Hepatocyte (in vitro differentiated cells): ENCODE measurements at regions not wholly inside any gene's neighbourhood (a gene's known extent, or its start where the extent isn't known, plus 50 kb on each side); places are given as distances from the start of the nearest gene placed in this dataset.

ENCODE experiments used
- DNase-seq: peaks from one replicate; pipeline ENCODE4 v3.0.0-alpha.2; 2016; ENCODE audit warnings: low spot score
- H2AFZ ChIP-seq: fragments of 200-600 bp; sonication (generic); 2 replicates; pipeline ENCODE4 v1.6.0; 2016; ENCODE audit warnings: antibody characterized with exemption, mild to moderate bottlenecking
- H3K27ac ChIP-seq: fragments of 200-600 bp; sonication (generic); 2 replicates; pipeline ENCODE4 v1.5.1; 2016; ENCODE audit warnings: mild to moderate bottlenecking
- H3K27me3 ChIP-seq: fragments of 200-600 bp; sonication (generic); 2 replicates; pipeline ENCODE4 v1.6.1; 2016
- H3K36me3 ChIP-seq: fragments of 200-600 bp; sonication (generic); replicated peaks from 2 replicates; pipeline ENCODE4 v1.5.1; 2016; ENCODE audit warnings: low read depth; ENCODE audit not compliant: insufficient read depth
- H3K4me1 ChIP-seq: fragments of 200-600 bp; sonication (generic); 2 replicates; pipeline ENCODE4 v1.5.1; 2016; ENCODE audit warnings: mild to moderate bottlenecking, moderate library complexity; ENCODE audit not compliant: insufficient read depth
- H3K4me2 ChIP-seq: fragments of 200-600 bp; sonication (generic); 2 replicates; pipeline ENCODE4 v1.6.0; 2016
- H3K4me3 ChIP-seq: fragments of 200-600 bp; sonication (generic); 2 replicates; pipeline ENCODE4 v1.5.1; 2016; ENCODE audit warnings: mild to moderate bottlenecking
- H3K79me2 ChIP-seq: fragments of 200-600 bp; sonication (generic); 2 replicates; pipeline ENCODE4 v1.6.0; 2017; ENCODE audit warnings: mild to moderate bottlenecking
- H3K9me2 ChIP-seq: fragments of 200-600 bp; sonication (generic); replicated peaks from 2 replicates; pipeline ENCODE4 v1.6.0; 2017; ENCODE audit warnings: mild to moderate bottlenecking; ENCODE audit not compliant: insufficient read depth
- H3K9me3 ChIP-seq: fragments of 200-600 bp; sonication (generic); 2 replicates; pipeline ENCODE4 v1.5.1; 2016; ENCODE audit warnings: low read depth, mild to moderate bottlenecking
- H4K20me1 ChIP-seq: fragments of 200-600 bp; sonication (generic); 2 replicates; pipeline ENCODE4 v1.6.0; 2016; ENCODE audit warnings: mild to moderate bottlenecking; ENCODE audit not compliant: insufficient read depth, poor library complexity, severe bottlenecking
- EZH2 ChIP-seq: fragments of 200-600 bp; sonication (generic); IDR thresholded peaks from 2 replicates; pipeline ENCODE4 v1.6.1; 2016; ENCODE audit warnings: antibody characterized with exemption, mild to moderate bottlenecking, borderline replicate concordance
- EZH2phosphoT487 ChIP-seq: fragments of 200-600 bp; sonication (generic); IDR thresholded peaks from one replicate; pipeline ENCODE4 v1.6.1; 2018; ENCODE audit warnings: antibody characterized with exemption, mild to moderate bottlenecking, low read depth, moderate library complexity; ENCODE audit not compliant: unreplicated experiment, severe bottlenecking
- WGBS: methylation state at CpG from one replicate; pipeline ENCODE4 v1.1.6; 2016; ENCODE audit warnings: low lambda C conversion rate; ENCODE audit errors: missing lambda C conversion rate; 5-methylcytosine and 5-hydroxymethylcytosine counted together
- TF ChIP-seq, protein P1 (sequence below): fragments of 200-600 bp; sonication (generic); IDR thresholded peaks from 2 replicates; pipeline ENCODE4 v1.5.1; 2016; ENCODE audit warnings: antibody characterized with exemption, mild to moderate bottlenecking; ENCODE audit not compliant: poor library complexity

DNA sequence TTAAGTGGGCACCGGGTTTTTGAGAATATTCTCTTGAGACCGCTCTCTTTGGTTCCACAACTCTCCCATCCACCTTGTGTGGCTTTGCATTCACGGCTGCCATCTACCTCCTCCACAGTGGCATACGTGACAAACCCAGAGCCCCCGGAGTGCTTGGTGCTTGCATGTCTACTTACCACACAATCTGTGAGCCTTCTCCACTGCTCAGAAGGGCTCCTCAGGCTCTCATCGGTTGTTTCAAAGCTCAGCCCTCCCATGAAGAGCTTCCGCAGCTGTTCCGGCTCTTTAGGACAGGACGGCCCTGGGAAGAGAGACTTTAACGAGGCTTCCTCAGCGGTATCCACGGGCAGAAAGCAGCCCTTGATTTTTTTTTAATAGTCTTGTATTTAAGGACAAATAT lies 167.6 kb upstream of the ANK2 start:
- Histone ChIP-seq H2AFZ (no peak overlapping the region), H3K4me2 (no peak overlapping the region), H3K9me3 (no peaks in the 10 kb centered on the region), H3K36me3 (no peaks in the 10 kb centered on the region), H3K27me3 (no peaks in the 10 kb centered on the region), H3K4me3 (no peak overlapping the region), H3K4me1 (no peaks in the 10 kb centered on the region), H3K79me2 (no peaks in the 10 kb centered on the region), H4K20me1 (no peaks in the 10 kb centered on the region), H3K27ac (no peak overlapping the region), H3K9me2 (no peaks in the 10 kb centered on the region)
- DNase-seq = no peak
- no peak for TF ChIP-seq EZH2phosphoT487
- no peak for TF ChIP-seq EZH2
- TF ChIP-seq, protein P1, sequence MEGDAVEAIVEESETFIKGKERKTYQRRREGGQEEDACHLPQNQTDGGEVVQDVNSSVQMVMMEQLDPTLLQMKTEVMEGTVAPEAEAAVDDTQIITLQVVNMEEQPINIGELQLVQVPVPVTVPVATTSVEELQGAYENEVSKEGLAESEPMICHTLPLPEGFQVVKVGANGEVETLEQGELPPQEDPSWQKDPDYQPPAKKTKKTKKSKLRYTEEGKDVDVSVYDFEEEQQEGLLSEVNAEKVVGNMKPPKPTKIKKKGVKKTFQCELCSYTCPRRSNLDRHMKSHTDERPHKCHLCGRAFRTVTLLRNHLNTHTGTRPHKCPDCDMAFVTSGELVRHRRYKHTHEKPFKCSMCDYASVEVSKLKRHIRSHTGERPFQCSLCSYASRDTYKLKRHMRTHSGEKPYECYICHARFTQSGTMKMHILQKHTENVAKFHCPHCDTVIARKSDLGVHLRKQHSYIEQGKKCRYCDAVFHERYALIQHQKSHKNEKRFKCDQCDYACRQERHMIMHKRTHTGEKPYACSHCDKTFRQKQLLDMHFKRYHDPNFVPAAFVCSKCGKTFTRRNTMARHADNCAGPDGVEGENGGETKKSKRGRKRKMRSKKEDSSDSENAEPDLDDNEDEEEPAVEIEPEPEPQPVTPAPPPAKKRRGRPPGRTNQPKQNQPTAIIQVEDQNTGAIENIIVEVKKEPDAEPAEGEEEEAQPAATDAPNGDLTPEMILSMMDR = no peak
- 65% methylated on average over 12 of the region's 12 CpGs for WGBS

DNA sequence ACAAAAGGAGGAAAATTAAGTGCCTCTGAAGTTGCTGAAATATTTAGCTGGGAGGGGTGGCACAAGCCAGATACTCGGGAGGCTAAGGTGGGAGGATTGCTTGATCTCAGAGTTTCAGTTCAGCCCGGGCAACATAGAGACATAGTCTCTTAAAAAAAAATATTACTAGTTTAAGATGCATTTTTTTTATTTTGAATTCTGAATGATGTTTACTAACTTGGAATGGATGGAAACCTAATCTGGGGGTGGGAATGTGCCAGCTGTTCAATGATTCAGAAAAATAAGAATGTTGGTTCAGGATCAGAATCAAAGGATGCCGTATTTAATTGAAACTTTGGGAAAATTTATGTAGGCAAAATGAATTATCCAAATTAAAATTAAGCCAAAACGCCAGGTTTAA lies 167.2 kb upstream of the ANK2 start:
- DNase-seq = no peak
- Histone ChIP-seq H3K27me3 (no peaks in the 10 kb centered on the region), H3K9me2 (no peaks in the 10 kb centered on the region), H4K20me1 (no peaks in the 10 kb centered on the region), H2AFZ (no peak overlapping the region), H3K36me3 (no peaks in the 10 kb centered on the region), H3K4me2 (no peak overlapping the region), H3K79me2 (no peaks in the 10 kb centered on the region), H3K9me3 (no peaks in the 10 kb centered on the region), H3K4me1 (no peaks in the 10 kb centered on the region), H3K4me3 (no peak overlapping the region), H3K27ac (no peak overlapping the region)
- TF ChIP-seq EZH2phosphoT487 = no peak
- TF ChIP-seq, protein P1 = no peak
- TF ChIP-seq EZH2 = no peak
- 77% methylated on average over 4 of the region's 4 CpGs for WGBS

DNA sequence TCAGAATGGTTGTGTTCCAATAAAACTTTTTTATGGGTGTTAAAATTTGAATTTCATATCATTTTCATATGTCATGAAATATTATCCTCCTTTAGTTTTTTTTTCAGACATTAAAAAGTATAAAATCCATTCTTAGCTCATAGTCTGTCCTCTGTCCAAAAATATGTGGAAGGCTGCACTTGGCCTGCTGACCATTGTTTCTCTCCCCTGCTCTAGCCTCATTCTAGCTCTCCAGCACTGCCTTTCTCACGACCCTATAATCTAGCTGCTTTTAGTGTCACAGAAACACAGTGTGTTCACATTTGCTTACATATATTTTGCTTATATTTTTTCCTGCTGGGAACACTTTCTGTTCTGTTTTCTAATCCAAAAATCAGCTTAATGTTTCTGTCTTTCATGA lies 165.0 kb upstream of the ANK2 start:
- Histone ChIP-seq H3K4me2 (no peak overlapping the region), H4K20me1 (no peaks in the 10 kb centered on the region), H3K79me2 (no peaks in the 10 kb centered on the region), H3K9me2 (no peaks in the 10 kb centered on the region), H3K4me1 (no peaks in the 10 kb centered on the region), H3K9me3 (no peaks in the 10 kb centered on the region), H3K36me3 (no peaks in the 10 kb centered on the region), H3K27ac (no peak overlapping the region), H3K27me3 (no peaks in the 10 kb centered on the region), H3K4me3 (no peak overlapping the region), H2AFZ (no peak overlapping the region)
- TF ChIP-seq EZH2 (no peak), EZH2phosphoT487 (no peak)
- TF ChIP-seq, protein P1 = no peak
- WGBS = 50% methylated on average over 1 of the region's 1 CpG
- DNase-seq = no peak

DNA sequence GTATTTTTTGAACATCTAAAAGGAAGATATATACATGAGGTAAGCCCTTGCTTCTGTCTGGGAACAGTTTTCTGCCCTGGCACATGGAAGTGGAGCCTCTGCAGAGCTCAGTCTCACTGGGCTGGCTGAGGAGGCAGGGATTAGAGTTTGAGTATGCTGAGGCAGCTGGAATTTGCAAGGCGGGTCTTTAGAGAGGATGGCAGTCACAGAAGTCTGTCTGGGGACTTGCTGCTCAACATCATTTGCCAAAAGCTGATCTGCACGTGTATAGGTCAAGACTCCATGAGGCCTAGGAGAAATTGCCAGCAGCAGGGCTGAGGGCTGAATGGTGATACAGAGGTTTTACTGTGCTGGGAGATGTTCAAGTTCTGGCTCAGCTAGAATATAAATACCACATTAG lies 163.6 kb upstream of the ANK2 start:
- H3K9me3 ChIP-seq = no peaks in the 10 kb centered on the region
- no peaks in the 10 kb centered on the region for H3K79me2 ChIP-seq
- DNase-seq = no peak
- no peaks in the 10 kb centered on the region for H3K9me2 ChIP-seq
- 65% methylated on average over 2 of the region's 2 CpGs for WGBS
- TF ChIP-seq, protein P1 = no peak
- no peak for TF ChIP-seq EZH2
- TF ChIP-seq EZH2phosphoT487 = no peak
- H3K27ac ChIP-seq = no peak overlapping the region
- no peaks in the 10 kb centered on the region for H4K20me1 ChIP-seq
- no peaks in the 10 kb centered on the region for H3K4me1 ChIP-seq
- H2AFZ ChIP-seq = no peak overlapping the region
- H3K4me3 ChIP-seq = no peak overlapping the region
- H3K27me3 ChIP-seq = no peaks in the 10 kb centered on the region
- no peak overlapping the region for H3K4me2 ChIP-seq
- no peaks in the 10 kb centered on the region for H3K36me3 ChIP-seq
